ENCODE measurements at regions not wholly inside any gene's neighbourhood (a gene's known extent, or its start where the extent isn't known, plus 50 kb on each side); places are given as distances from the start of the nearest gene placed in this dataset.
"Not testable (repeated sequence)": the region's sequence is repeated elsewhere in the genome, so short reads cannot be mapped to it uniquely, and the experiment has no call there.

GRCh38 chrX:1012678-1013300 lies 199.7 kb downstream of the CRLF2 start:
- DNase-seq (ENCODE audit: low read depth) = no peak

GRCh38 chrX:1011691-1012283 lies 200.7 kb downstream of the CRLF2 start:
- no peak for DNase-seq (ENCODE audit: low read depth)

DNA sequence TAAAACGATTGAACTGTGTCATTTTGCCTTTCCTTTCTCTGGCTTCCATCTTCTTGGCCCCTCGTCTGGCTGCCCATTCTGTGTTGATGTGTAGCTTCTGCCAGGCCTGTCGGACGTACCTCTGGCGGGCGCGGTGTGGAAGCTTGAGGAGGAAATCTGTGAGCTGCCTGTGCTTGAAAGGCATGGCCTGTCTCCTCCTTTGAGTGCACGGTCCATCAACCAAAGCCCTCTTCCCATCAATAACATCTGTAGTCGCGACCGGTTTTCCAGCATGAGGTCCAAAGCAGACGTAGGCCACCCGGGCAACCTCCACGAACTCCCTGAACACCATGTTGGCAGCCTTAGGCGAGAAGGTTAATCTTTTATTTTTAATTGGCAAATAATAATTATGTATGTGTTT lies 202.7 kb downstream of the CRLF2 start:
- no peak for DNase-seq (ENCODE audit: low read depth)

DNA sequence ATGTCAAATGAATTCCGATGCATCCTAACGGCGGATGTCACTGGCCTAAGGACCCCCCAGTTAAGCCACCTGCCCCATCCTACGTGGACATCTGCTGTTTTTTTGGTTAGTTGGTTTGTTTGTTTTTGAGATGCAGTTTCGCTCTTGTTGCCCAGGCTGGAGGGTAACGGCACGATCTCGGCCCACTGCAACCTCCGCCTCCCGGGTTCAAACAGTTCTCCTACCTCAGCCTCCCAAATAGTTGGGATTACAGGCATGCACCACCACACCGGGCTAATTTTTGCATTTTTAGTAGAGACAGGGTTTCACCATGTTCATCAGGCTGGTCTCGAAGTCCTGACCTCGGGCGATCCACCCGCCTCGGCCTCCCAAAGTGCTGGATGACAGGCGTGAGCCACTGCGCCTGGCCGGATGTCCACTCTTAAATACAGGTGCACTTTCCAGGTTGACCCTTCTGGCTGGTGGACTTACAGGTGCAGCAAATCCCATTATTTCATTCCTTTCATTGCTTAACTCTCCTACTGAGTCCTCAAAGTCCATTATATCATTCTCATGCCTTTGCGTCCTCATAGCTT lies 206.2 kb downstream of the CRLF2 start:
- DNase-seq (ENCODE audit: low read depth) = no peak

- DNase-seq (ENCODE audit: low read depth) = no peak
Observed at GRCh38 chrX:1002611-1003010, 209.8 kb downstream of the CRLF2 start.

GRCh38 chrX:997631-998137 lies 214.8 kb downstream of the CRLF2 start:
- DNase-seq (ENCODE audit: low read depth) = no peak

DNA sequence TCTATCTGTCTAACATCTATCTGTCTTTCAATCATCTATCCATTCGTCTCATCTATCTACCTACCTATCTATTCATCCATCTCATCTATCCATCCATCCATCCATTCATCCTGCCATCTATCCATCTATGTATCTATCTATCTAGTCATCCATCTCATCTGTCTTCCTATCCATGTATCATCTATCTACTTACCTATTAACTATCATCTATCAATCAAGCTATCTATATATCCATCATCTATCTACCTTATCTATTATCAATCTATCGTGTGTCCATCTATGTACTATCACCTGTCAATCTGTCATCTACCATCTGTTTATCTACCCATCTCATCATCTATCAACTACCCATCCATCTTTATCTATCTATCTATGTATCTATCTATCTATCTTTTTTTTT lies 217.7 kb downstream of the CRLF2 start:
- no peak for DNase-seq (ENCODE audit: low read depth)

GRCh38 chrX:989959-990510 lies 222.4 kb downstream of the CRLF2 start:
- DNase-seq (ENCODE audit: low read depth) = peak; percentile 27

DNA sequence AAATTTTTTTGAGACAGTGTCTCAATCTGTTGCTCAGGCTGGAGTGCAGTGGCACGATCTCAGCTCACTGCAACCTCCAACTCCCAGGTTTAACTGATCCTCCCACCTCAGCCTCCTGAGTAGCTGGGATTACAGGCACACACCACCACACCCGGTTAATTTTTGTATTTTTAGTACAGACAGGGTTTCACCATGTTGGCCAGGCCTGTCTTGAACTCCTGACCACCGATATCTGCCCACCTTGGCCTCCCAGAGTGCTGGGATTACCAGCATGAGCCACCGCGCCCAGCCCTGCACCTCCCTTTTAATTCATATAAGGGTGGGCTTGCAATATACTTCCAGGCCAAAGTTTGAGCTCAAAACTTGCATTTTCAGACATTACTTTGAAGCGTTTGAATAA lies 223.9 kb downstream of the CRLF2 start:
- DNase-seq (ENCODE audit: low read depth) = not testable (repeated sequence)

DNA sequence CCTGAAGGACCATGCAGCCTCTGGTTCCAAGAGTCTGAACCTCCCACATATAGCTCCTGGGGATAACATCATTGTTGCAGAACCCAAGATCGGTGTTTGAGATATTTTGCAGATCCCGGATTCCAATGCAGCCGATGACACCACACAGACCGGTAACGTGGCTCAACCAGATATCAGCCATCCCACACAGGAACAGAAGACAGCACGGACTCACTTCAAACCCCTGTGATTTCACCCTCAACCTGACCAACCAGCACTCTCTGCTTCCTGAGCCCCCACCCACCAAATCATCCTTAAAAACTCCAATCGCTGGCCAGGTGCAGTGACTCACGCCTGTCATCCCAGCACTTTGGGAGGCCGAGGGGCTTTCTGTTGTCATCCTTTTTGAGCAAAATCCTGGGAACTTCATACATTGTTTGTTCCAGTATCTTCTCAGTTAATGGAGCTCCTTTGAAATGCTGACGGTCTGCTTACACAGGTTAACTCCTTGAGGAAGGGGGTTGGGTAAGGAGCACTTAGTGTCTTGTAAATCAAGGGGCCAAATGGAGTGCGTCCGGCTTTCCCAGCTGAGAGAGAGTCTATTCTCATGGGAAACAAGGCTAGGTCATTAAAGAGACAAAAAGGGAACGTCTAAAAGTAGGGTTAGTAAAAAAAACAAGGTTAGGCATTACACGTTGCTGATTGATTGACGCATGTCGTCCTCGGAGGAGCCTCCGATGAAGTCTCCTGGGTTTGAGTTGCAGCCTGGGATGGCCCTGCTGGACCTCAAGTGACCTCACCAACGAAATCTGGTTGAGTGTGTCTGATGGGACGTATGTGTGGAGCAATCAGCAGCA lies 230.4 kb downstream of the CRLF2 start:
- DNase-seq (ENCODE audit: low read depth) = no peak

GRCh38 chrX:980587-981235 lies 231.7 kb downstream of the CRLF2 start:
- no peak for DNase-seq (ENCODE audit: low read depth)

DNA sequence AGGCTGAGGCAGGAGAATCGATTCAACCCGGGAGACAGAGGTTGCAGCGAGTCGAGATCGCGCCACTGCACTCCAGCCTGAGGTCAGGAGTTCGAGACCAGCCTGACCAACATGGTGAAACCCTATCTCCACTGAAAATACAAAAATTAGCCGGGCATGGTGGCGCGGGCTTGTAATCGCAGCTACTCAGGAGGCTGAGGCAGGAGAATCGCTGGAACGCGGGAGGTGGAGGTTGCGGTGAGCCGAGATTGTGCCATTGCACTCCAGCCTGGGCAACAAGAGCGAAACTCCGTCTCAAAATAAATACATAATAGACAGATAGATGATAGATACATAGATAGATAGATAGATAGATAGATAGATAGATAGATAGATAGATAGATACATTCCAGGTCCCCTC lies 233.3 kb downstream of the CRLF2 start:
- DNase-seq (ENCODE audit: low read depth) = not testable (repeated sequence)

DNA sequence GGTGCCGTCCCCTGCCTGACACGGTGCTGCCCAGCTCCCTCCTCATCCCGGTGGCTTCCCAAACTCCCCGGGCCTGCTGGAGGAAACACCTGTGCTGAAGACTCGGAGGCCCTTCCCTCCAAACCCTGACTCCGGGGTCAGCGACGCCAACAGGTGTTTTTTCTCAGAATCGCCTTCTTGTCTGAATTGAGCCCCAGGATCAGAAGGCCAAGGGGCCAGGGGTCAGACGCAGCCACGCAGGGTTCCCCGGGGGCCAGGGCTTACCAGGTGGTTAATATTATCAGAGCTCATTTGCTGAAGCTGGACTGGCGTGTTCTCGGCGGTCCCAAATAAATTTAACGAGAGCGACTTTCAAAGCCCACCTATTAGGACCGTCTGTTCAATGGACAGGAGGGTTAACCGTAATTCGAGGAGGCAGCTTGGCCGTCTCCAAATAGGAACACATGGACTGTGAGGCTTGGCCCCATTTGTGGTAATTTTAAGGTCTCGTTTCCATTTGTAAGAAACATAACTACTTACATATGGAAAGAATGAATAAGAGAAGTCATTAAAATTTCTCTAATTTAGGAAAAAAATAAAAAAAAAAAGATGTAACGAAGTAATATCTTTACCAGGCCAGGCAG lies 239.3 kb downstream of the CRLF2 start:
- DNase-seq (ENCODE audit: low read depth) = no peak

- DNase-seq (ENCODE audit: low read depth) = no peak
Observed at GRCh38 chrX:968148-968965, 244.1 kb downstream of the CRLF2 start.

- DNase-seq (ENCODE audit: low read depth) = no peak
Observed at GRCh38 chrX:966396-967070, 245.9 kb downstream of the CRLF2 start.

- DNase-seq (ENCODE audit: low read depth) = no peak
Observed at GRCh38 chrX:964831-965416, 247.5 kb downstream of the CRLF2 start.

DNA sequence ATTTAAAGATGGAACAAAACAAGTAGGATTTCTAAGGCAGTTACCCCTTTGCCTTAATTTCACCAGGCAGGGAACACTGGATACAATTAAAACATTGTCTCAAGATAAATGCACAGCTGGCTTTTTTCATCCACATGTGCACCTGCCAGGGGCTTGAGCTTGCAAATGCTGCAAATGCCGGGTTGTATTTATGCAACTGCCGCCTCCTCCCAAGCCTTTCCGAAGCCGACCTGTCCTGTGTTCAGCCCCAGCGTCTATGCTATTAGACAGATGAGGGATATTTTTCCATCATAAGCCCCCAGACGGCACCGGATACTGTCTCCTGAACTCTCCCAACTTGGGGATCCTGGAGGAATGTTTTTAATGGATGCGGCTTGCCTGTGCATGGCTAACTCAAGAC lies 251.6 kb downstream of the CRLF2 start:
- no peak for DNase-seq (ENCODE audit: low read depth)

- no peak for DNase-seq (ENCODE audit: low read depth)
Observed at GRCh38 chrX:959595-959994, 252.9 kb downstream of the CRLF2 start.

GRCh38 chrX:955168-955781 lies 257.2 kb downstream of the CRLF2 start:
- DNase-seq (ENCODE audit: low read depth) = not testable (repeated sequence)
